ENCODE measurements at regions not wholly inside any gene's neighbourhood (a gene's known extent, or its start where the extent isn't known, plus 50 kb on each side); places are given as distances from the start of the nearest gene placed in this dataset.
"Not testable (repeated sequence)": the region's sequence is repeated elsewhere in the genome, so short reads cannot be mapped to it uniquely, and the experiment has no call there.

GRCh38 chr18:65214456-65214855 is 536.4 kb upstream of the CDH7 start:
- no peak for TF ChIP-seq CTCF (IDR thresholded peaks at IDR 0.05)
- H3K27ac ChIP-seq, result no peak overlapping the region
- no peak overlapping the region for H3K4me3 ChIP-seq
- H3K9me3 ChIP-seq, result no peaks in the 10 kb centered on the region
- H3K36me3 ChIP-seq, result no peaks in the 10 kb centered on the region
- no peaks in the 10 kb centered on the region for H3K27me3 ChIP-seq
- DNase-seq (ENCODE audit: low spot score), result no peak
- no peaks in the 10 kb centered on the region for H3K4me1 ChIP-seq

- Histone ChIP-seq H3K27ac (no peak overlapping the region), H3K27me3 (no peaks in the 10 kb centered on the region), H3K9me3 (no peaks in the 10 kb centered on the region), H3K4me1 (no peaks in the 10 kb centered on the region), H3K4me3 (no peak overlapping the region), H3K36me3 (no peaks in the 10 kb centered on the region)
- TF ChIP-seq CTCF (IDR thresholded peaks at IDR 0.05), result no peak
- no peak for DNase-seq (ENCODE audit: low spot score)
These were observed 544.1 kb upstream of the CDH7 start for GRCh38 chr18:65206551-65207260.

GRCh38 chr18:65202091-65202490 is 548.7 kb upstream of the CDH7 start:
- no peak for DNase-seq (ENCODE audit: low spot score)
- no peaks in the 10 kb centered on the region for H3K36me3 ChIP-seq
- H3K4me1 ChIP-seq, result no peaks in the 10 kb centered on the region
- no peak for TF ChIP-seq CTCF (IDR thresholded peaks at IDR 0.05)
- H3K27ac ChIP-seq, result no peak overlapping the region
- no peak overlapping the region for H3K4me3 ChIP-seq
- H3K27me3 ChIP-seq, result no peaks in the 10 kb centered on the region
- H3K9me3 ChIP-seq, result no peaks in the 10 kb centered on the region

- H3K27me3 ChIP-seq, result no peaks in the 10 kb centered on the region
- H3K4me3 ChIP-seq, result no peak overlapping the region
- TF ChIP-seq CTCF (IDR thresholded peaks at IDR 0.05), result no peak
- H3K9me3 ChIP-seq, result peaks cover 0 to 9% of the 10 kb centered on the region in 2 donors
- H3K27ac ChIP-seq, result no peak overlapping the region
- H3K4me1 ChIP-seq, result no peaks in the 10 kb centered on the region
- no peaks in the 10 kb centered on the region for H3K36me3 ChIP-seq
- DNase-seq (ENCODE audit: low spot score), result no peak
These were observed 575.1 kb upstream of the CDH7 start for GRCh38 chr18:65175681-65176080.

GRCh38 chr18:65162086-65162485 is 588.7 kb upstream of the CDH7 start:
- not testable (repeated sequence) for H3K36me3 ChIP-seq; DNase-seq (ENCODE audit: low spot score); H3K27me3 ChIP-seq; H3K27ac ChIP-seq; H3K4me1 ChIP-seq; H3K9me3 ChIP-seq; H3K4me3 ChIP-seq

- no peak overlapping the region for H3K27ac ChIP-seq
- no peaks in the 10 kb centered on the region for H3K9me3 ChIP-seq
- no peak overlapping the region for H3K4me3 ChIP-seq
- TF ChIP-seq CTCF (IDR thresholded peaks at IDR 0.05), result no peak
- DNase-seq (ENCODE audit: low spot score), result no peak
- H3K27me3 ChIP-seq, result no peaks in the 10 kb centered on the region
- H3K4me1 ChIP-seq, result no peaks in the 10 kb centered on the region
- no peaks in the 10 kb centered on the region for H3K36me3 ChIP-seq
These were observed 604.3 kb upstream of the CDH7 start for GRCh38 chr18:65146482-65147021.

All from right atrium auricular region (tissue), 2 donors.